A673 (cell line): ENCODE measurements at regions not wholly inside any gene's neighbourhood (a gene's known extent, or its start where the extent isn't known, plus 50 kb on each side); places are given as distances from the start of the nearest gene placed in this dataset.

ENCODE experiments used
- EZH2 ChIP-seq: fragments of 200-600 bp; sonication (generic); IDR thresholded peaks from 2 replicates; pipeline ENCODE4 v1.6.1; 2017; ENCODE audit warnings: borderline replicate concordance, low read depth, mild to moderate bottlenecking, mixed read lengths, antibody characterized with exemption, low read length; ENCODE audit not compliant: poor library complexity, severe bottlenecking
- TF ChIP-seq, protein P1 (sequence below): fragments of 300-800, 200-600 bp; sonication (generic); conservative IDR thresholded peaks from 2 replicates; pipeline ENCODE4 v1.5.1; 2017; ENCODE audit warnings: low read depth, mild to moderate bottlenecking, antibody characterized with exemption, low read length, moderate library complexity, mixed read lengths

DNA sequence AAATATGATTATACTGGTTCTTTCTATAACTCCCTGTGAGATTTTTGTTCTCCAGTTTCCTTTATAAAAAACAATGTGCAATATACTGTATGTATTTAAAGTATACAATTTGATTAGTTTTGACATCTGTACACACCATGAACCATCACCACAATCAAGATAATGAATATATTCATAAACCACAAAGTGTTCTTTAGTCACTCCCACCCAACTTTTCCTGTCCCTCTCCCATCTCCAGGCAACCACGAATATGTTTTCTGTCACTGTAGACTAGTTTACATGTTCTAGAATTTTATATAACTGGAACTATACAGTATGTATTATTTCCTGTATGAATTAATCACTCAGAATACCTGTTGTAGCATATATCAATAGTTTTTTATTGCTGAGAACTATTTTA is 177.0 kb upstream of the MBNL1 start:
- TF ChIP-seq, protein P1, sequence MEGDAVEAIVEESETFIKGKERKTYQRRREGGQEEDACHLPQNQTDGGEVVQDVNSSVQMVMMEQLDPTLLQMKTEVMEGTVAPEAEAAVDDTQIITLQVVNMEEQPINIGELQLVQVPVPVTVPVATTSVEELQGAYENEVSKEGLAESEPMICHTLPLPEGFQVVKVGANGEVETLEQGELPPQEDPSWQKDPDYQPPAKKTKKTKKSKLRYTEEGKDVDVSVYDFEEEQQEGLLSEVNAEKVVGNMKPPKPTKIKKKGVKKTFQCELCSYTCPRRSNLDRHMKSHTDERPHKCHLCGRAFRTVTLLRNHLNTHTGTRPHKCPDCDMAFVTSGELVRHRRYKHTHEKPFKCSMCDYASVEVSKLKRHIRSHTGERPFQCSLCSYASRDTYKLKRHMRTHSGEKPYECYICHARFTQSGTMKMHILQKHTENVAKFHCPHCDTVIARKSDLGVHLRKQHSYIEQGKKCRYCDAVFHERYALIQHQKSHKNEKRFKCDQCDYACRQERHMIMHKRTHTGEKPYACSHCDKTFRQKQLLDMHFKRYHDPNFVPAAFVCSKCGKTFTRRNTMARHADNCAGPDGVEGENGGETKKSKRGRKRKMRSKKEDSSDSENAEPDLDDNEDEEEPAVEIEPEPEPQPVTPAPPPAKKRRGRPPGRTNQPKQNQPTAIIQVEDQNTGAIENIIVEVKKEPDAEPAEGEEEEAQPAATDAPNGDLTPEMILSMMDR = no peak
- TF ChIP-seq EZH2 = no peak
